ENCODE measurements at regions not wholly inside any gene's neighbourhood (a gene's known extent, or its start where the extent isn't known, plus 50 kb on each side); places are given as distances from the start of the nearest gene placed in this dataset.

DNA sequence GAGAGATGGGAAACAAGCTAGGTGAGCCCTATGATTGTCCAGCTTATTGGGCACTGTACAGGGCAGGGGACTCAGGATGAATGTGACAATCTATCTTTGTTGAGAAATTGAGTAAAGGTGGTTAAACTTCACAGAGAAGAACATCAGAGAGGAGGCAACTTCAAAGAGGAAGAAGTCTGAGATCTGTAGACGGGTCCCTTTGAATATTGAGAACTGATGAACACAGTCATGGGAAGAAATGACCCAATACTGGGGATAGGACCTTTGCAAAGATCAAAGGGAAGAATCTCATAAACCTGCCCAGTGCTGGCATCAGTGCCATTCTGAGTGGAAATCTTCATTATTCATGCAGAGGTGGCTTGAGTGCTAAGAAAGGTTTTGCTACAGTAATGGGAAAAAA lies 569.7 kb upstream of the KCNMB2 start:
- H4K20me1 ChIP-seq (ENCODE audit: insufficient read depth, low read length, poor library complexity, severe bottlenecking), result no peaks in the 10 kb centered on the region
- no peaks in the 10 kb centered on the region for H3K9me2 ChIP-seq (replicated peaks; ENCODE audit: low read depth, low read length)
- no peaks in the 10 kb centered on the region for H3K9me3 ChIP-seq (ENCODE audit: insufficient read depth, low read depth, low read length)
- no peaks in the 10 kb centered on the region for H3K79me2 ChIP-seq (ENCODE audit: insufficient read depth, low read length)
- H3K9ac ChIP-seq (ENCODE audit: low read depth, low read length, poor library complexity, severe bottlenecking), result no peak overlapping the region
- no peak overlapping the region for H3K4me2 ChIP-seq (ENCODE audit: low read depth, low read length, poor library complexity, severe bottlenecking)
- H2AFZ ChIP-seq (ENCODE audit: low read length), result no peak overlapping the region
- no peaks in the 10 kb centered on the region for H3F3A ChIP-seq (ENCODE audit: low read depth)
- no peaks in the 10 kb centered on the region for H3K27me3 ChIP-seq (ENCODE audit: insufficient read depth, low read length, poor library complexity, severe bottlenecking)
- TF ChIP-seq, protein P1, sequence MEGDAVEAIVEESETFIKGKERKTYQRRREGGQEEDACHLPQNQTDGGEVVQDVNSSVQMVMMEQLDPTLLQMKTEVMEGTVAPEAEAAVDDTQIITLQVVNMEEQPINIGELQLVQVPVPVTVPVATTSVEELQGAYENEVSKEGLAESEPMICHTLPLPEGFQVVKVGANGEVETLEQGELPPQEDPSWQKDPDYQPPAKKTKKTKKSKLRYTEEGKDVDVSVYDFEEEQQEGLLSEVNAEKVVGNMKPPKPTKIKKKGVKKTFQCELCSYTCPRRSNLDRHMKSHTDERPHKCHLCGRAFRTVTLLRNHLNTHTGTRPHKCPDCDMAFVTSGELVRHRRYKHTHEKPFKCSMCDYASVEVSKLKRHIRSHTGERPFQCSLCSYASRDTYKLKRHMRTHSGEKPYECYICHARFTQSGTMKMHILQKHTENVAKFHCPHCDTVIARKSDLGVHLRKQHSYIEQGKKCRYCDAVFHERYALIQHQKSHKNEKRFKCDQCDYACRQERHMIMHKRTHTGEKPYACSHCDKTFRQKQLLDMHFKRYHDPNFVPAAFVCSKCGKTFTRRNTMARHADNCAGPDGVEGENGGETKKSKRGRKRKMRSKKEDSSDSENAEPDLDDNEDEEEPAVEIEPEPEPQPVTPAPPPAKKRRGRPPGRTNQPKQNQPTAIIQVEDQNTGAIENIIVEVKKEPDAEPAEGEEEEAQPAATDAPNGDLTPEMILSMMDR (conservative IDR thresholded peaks at IDR 0.05; ENCODE audit: low read length), result no peak
- TF ChIP-seq EZH2phosphoT487 (IDR thresholded peaks at IDR 0.05; ENCODE audit: borderline replicate concordance), result no peak
- H3K4me3 ChIP-seq (ENCODE audit: low read length, poor library complexity, severe bottlenecking), result no peak overlapping the region
- no peaks in the 10 kb centered on the region for H3K36me3 ChIP-seq (ENCODE audit: insufficient read depth, low read length)
- H3K4me1 ChIP-seq (ENCODE audit: insufficient read depth, low read length, poor library complexity, severe bottlenecking), result no peaks in the 10 kb centered on the region

DNA sequence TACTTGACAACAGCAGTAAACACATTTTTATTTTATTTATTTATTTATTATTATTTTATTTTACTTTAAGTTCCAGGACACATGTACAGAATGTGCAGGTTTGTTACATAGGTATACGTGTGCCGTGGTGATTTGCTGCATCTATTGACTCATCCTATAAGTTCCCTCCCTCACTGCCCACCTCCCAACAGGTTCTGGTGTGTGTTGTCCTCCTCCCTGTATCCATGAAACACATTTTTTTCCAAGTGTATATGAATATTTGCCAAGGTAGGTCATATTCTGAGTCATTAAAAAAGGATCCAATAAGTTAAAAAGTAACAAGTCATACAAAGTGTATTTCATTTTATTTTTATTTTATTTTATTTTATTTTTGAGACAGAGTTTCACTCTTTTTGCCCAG lies 567.3 kb upstream of the KCNMB2 start:
- Histone ChIP-seq H3F3A (ENCODE audit: low read depth) (no peaks in the 10 kb centered on the region), H2AFZ (ENCODE audit: low read length) (no peak overlapping the region), H3K4me1 (ENCODE audit: insufficient read depth, low read length, poor library complexity, severe bottlenecking) (no peaks in the 10 kb centered on the region), H3K9ac (ENCODE audit: low read depth, low read length, poor library complexity, severe bottlenecking) (no peak overlapping the region), H3K9me2 (replicated peaks; ENCODE audit: low read depth, low read length) (no peaks in the 10 kb centered on the region), H3K4me3 (ENCODE audit: low read length, poor library complexity, severe bottlenecking) (no peak overlapping the region), H4K20me1 (ENCODE audit: insufficient read depth, low read length, poor library complexity, severe bottlenecking) (no peaks in the 10 kb centered on the region), H3K79me2 (ENCODE audit: insufficient read depth, low read length) (no peaks in the 10 kb centered on the region), H3K4me2 (ENCODE audit: low read depth, low read length, poor library complexity, severe bottlenecking) (no peak overlapping the region), H3K27me3 (ENCODE audit: insufficient read depth, low read length, poor library complexity, severe bottlenecking) (no peaks in the 10 kb centered on the region), H3K36me3 (ENCODE audit: insufficient read depth, low read length) (no peaks in the 10 kb centered on the region), H3K9me3 (ENCODE audit: insufficient read depth, low read depth, low read length) (no peaks in the 10 kb centered on the region)
- TF ChIP-seq, protein P1 (conservative IDR thresholded peaks at IDR 0.05; ENCODE audit: low read length), result no peak
- TF ChIP-seq EZH2phosphoT487 (IDR thresholded peaks at IDR 0.05; ENCODE audit: borderline replicate concordance), result no peak

DNA sequence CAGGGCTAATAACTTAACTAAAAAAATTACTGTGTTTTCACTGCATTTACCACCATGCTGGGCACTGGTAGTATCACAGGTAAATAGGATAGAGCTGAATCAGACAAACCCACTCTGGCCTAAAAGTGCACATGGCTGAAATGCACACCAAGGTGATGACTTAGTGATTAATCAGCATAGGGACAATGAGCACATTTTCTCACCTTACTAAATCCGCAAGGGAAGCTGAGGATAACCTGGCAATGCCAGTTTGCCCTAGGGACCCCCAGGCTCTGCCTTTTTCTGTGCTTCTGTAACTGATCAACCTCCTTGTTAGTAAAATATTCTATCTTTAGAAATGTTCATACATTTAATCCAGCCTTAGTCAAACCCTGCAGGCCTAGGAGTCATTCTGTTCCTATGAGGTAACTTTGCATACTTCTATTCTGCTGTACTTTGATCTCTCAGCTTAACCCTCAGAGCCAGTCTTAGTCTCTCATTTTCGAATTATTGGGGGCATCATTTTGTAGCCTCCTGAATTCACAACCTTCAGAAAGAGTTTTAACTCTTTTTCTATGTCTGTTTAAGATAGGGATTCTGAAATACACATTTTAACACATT lies 562.9 kb upstream of the KCNMB2 start:
- Histone ChIP-seq H3F3A (ENCODE audit: low read depth) (no peaks in the 10 kb centered on the region), H3K4me3 (ENCODE audit: low read length, poor library complexity, severe bottlenecking) (no peak overlapping the region), H3K36me3 (ENCODE audit: insufficient read depth, low read length) (no peaks in the 10 kb centered on the region), H3K9me2 (replicated peaks; ENCODE audit: low read depth, low read length) (no peaks in the 10 kb centered on the region), H3K9ac (ENCODE audit: low read depth, low read length, poor library complexity, severe bottlenecking) (no peak overlapping the region), H3K4me1 (ENCODE audit: insufficient read depth, low read length, poor library complexity, severe bottlenecking) (no peaks in the 10 kb centered on the region), H3K79me2 (ENCODE audit: insufficient read depth, low read length) (no peaks in the 10 kb centered on the region), H3K27me3 (ENCODE audit: insufficient read depth, low read length, poor library complexity, severe bottlenecking) (no peaks in the 10 kb centered on the region), H2AFZ (ENCODE audit: low read length) (0 out of 2 replicates have a peak overlapping the region, but pooled peaks have one; percentile 41), H3K4me2 (ENCODE audit: low read depth, low read length, poor library complexity, severe bottlenecking) (no peak overlapping the region), H3K9me3 (ENCODE audit: insufficient read depth, low read depth, low read length) (no peaks in the 10 kb centered on the region), H4K20me1 (ENCODE audit: insufficient read depth, low read length, poor library complexity, severe bottlenecking) (no peaks in the 10 kb centered on the region)
- no peak for TF ChIP-seq EZH2phosphoT487 (IDR thresholded peaks at IDR 0.05; ENCODE audit: borderline replicate concordance)
- TF ChIP-seq, protein P1 (conservative IDR thresholded peaks at IDR 0.05; ENCODE audit: low read length), result no peak

Data from Loucy (cell line).